Adrenal gland (tissue), 5 donors: ENCODE measurements at regions not wholly inside any gene's neighbourhood (a gene's known extent, or its start where the extent isn't known, plus 50 kb on each side); places are given as distances from the start of the nearest gene placed in this dataset.

Experiments used
- CTCF ChIP-seq, 6 experiments: fragments of 450-650 bp in 4 of 6; fragments of 200-600 bp in 2 of 6; sonication (generic) in 1 of 6; IDR thresholded peaks; 1 replicate in 5 of 6; 2 replicates in 1 of 6; pipeline versions ENCODE4 v1.5.1 to v1.8.0; 2016 to 2021; ENCODE audit warnings: antibody characterized with exemption in 6 of 6, mild to moderate bottlenecking in 2 of 6, moderate library complexity in 1 of 6
- POLR2A ChIP-seq, 2 donors: fragments of 450-650 bp; IDR thresholded peaks; one replicate each; pipeline ENCODE4 v1.6.1; 2017; ENCODE audit warnings: antibody characterized with exemption in 2 of 2, mild to moderate bottlenecking in 2 of 2, moderate library complexity in 1 of 2
- donor health status: DM: no; HTN: no; CAD: no.

DNA sequence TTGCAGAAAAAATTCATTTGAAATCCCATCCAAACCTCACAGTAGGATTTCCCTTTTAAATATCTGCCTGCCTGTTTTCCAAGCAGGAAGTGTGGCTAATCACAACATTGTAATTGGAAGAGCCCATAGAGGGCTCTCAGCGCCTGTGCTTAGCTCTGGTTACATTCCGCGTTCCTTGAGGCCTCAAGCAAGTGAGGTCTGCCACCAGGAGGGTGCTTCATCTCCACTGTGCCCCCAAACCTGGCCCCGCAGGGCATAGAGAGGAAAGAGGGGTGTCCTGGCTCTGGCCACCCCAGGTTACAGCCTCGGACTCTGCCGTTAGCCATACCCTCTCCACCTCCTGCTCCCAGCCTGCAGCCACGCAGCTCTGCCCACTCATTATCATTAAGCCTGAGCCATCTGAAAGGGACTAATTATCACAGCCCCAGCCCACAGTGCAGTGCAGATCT lies 214.8 kb downstream of the SP3 start:
- TF ChIP-seq CTCF (IDR thresholded peaks at IDR 0.05) (no peak), POLR2A (IDR thresholded peaks at IDR 0.05) (no peak)
